Calu3 (cell line): ENCODE measurements at regions not wholly inside any gene's neighbourhood (a gene's known extent, or its start where the extent isn't known, plus 50 kb on each side); places are given as distances from the start of the nearest gene placed in this dataset.
A peak's percentile ranks its signal among the peaks of the same experiment; 100 is the strongest.
"Not testable (repeated sequence)": the region's sequence is repeated elsewhere in the genome, so short reads cannot be mapped to it uniquely, and the experiment has no call there.

Experiments used
- BruUV-seq: library from RNA; stranded (reverse); fragments of 400-500 nt; replicated peaks from 2 replicates; lab custom pipeline; 2021; lab: Mats Ljungman, UMichigan
- CTCF ChIA-PET: fragments of 300-600 bp; sonication (Branson Sonifier 250); formaldehyde crosslinking; loops from one replicate; lab custom pipeline; 2022; ENCODE audit warnings: antibody characterized with exemption; lab: Charles Lee
- DNase-seq: peaks from one replicate; pipeline ENCODE4 v3.0.0; 2022
- H3K27ac Mint-ChIP-seq: one replicate; pipeline ENCODE4 v1.8.0; 2022; ENCODE audit warnings: mixed read lengths; ENCODE audit not compliant: unreplicated experiment
- H3K27me3 Mint-ChIP-seq: one replicate; pipeline ENCODE4 v1.8.0; 2022; ENCODE audit warnings: mixed read lengths; ENCODE audit not compliant: unreplicated experiment
- H3K36me3 Mint-ChIP-seq: one replicate; pipeline ENCODE4 v1.8.0; 2022; ENCODE audit warnings: mild to moderate bottlenecking, moderate library complexity, mixed read lengths; ENCODE audit not compliant: insufficient read depth, unreplicated experiment
- H3K4me1 Mint-ChIP-seq: one replicate; pipeline ENCODE4 v1.8.0; 2022; ENCODE audit warnings: mild to moderate bottlenecking, low read depth, mixed read lengths; ENCODE audit not compliant: unreplicated experiment
- H3K4me3 Mint-ChIP-seq: one replicate; pipeline ENCODE4 v1.8.0; 2022; ENCODE audit warnings: mild to moderate bottlenecking, low read depth, moderate library complexity, mixed read lengths; ENCODE audit not compliant: unreplicated experiment
- H3K9me3 Mint-ChIP-seq: one replicate; pipeline ENCODE4 v1.8.0; 2022; ENCODE audit warnings: low read depth, mixed read lengths; ENCODE audit not compliant: unreplicated experiment
- intact Hi-C: fragments of 100-400 bp; cut with micrococcal nuclease; formaldehyde crosslinking; loops from one replicate; pipeline ENCODE4 v1.10.0; 2022; ENCODE audit not compliant: unreplicated experiment
- TF ChIP-seq, protein P1 (sequence below): fragments of 200-600 bp; IDR thresholded peaks from one replicate; pipeline ENCODE4 v1.8.0; 2022; ENCODE audit warnings: antibody characterized with exemption; ENCODE audit not compliant: unreplicated experiment

DNA sequence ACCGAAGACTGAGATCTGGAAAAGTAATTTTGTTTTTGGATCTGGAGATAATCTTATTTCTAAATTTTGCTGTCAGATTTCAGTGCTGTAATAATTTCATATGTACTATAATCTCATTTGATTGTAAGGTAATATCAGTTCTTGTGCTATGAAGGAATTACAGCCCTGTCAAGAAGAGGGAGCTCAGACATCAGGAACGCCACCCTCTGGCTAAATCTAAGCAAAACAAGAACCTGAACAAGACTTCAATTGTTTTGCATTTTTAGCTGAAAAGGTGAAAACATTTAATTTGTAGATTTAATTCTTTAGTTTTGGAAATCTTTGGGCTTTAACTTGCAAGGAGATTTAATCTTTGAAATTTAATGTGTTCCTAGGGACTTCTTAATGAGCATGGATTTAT lies 525.4 kb upstream of the HS3ST1 start:
- no peaks in the 10 kb centered on the region for H3K27me3 Mint-ChIP-seq

DNA sequence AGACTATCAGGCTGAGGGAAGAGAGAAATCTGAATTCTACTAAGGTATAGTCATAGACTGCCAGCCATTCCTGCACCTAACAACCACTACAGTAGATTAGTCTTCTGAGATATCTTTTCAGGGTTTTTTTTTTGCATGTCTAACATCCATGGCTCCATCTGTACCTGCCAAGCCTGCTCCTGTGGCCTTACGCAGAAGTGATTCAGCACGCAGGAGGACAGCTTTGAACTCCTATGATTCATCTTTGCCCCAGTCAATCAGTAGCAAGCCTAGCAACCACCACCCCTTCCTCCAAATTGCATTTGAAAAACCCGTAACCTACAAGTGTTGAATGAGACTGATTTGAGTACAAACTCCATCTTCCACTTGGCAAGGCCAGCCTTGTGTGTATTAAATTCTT lies 520.7 kb upstream of the HS3ST1 start:
- H3K27ac Mint-ChIP-seq: no peak overlapping the region

More for the DNA sequence above, 525.4 kb upstream of the HS3ST1 start:
- peak; percentile 22 for DNase-seq
- Mint-ChIP-seq H3K9me3 (no peaks in the 10 kb centered on the region), H3K4me3 (no peak overlapping the region), H3K4me1 (peaks cover 6% of the 10 kb centered on the region), H3K27ac (no peak overlapping the region), H3K36me3 (no peaks in the 10 kb centered on the region)
- CTCF ChIA-PET: interaction anchor here (0.9 kb wide), 1 partner anchor 148 kb away, joined by 5 read pairs; no protein-coding TSS in a partner anchor
- TF ChIP-seq, protein P1, sequence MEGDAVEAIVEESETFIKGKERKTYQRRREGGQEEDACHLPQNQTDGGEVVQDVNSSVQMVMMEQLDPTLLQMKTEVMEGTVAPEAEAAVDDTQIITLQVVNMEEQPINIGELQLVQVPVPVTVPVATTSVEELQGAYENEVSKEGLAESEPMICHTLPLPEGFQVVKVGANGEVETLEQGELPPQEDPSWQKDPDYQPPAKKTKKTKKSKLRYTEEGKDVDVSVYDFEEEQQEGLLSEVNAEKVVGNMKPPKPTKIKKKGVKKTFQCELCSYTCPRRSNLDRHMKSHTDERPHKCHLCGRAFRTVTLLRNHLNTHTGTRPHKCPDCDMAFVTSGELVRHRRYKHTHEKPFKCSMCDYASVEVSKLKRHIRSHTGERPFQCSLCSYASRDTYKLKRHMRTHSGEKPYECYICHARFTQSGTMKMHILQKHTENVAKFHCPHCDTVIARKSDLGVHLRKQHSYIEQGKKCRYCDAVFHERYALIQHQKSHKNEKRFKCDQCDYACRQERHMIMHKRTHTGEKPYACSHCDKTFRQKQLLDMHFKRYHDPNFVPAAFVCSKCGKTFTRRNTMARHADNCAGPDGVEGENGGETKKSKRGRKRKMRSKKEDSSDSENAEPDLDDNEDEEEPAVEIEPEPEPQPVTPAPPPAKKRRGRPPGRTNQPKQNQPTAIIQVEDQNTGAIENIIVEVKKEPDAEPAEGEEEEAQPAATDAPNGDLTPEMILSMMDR: peak; percentile 28
- intact Hi-C loops: loop anchor here (2.0 to 5.0 kb wide), 2 partner anchors 187 to 303 kb away; no protein-coding TSS in a partner anchor
- BruUV-seq: no TSS peak

DNA sequence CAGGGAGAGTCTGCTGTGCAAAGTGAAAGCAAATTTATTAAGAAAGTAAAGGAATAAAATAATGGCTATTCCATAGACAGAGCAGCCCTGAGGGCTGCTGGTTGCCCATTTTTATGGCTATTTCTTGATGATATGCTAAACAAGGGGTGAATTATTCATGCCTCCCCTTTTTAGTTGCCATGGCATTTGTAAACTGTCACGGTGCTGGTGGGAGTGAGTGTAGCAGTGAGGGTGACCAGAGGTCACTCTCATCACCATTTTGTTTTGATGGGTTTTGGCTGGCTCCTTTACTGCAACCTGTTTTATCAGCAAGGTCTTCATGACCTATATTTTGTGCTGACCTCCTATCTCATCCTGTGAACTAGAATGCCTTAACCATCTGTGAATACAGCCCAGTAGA lies 518.9 kb upstream of the HS3ST1 start:
- BruUV-seq, H3K4me1 Mint-ChIP-seq, intact Hi-C loops, DNase-seq, H3K36me3 Mint-ChIP-seq, H3K27ac Mint-ChIP-seq, H3K9me3 Mint-ChIP-seq, H3K4me3 Mint-ChIP-seq, H3K27me3 Mint-ChIP-seq: not testable (repeated sequence)
- CTCF ChIA-PET: interaction anchor here (0.8 kb wide), 1 partner anchor 1393 kb away, joined by 4 read pairs; no protein-coding TSS in a partner anchor

More for the DNA sequence above, 520.7 kb upstream of the HS3ST1 start:
- intact Hi-C loops: no loop called here
- TF ChIP-seq, protein P1: no peak
- peaks cover 6% of the 10 kb centered on the region for H3K4me1 Mint-ChIP-seq
- no peaks in the 10 kb centered on the region for H3K27me3 Mint-ChIP-seq
- no peak overlapping the region for H3K4me3 Mint-ChIP-seq
- DNase-seq: peak; percentile 3
- H3K36me3 Mint-ChIP-seq: no peaks in the 10 kb centered on the region
- CTCF ChIA-PET: interaction anchor here (0.6 kb wide), 1 partner anchor 103 kb away, joined by 5 read pairs; no protein-coding TSS in a partner anchor
- H3K9me3 Mint-ChIP-seq: no peaks in the 10 kb centered on the region
- BruUV-seq: no TSS peak

DNA sequence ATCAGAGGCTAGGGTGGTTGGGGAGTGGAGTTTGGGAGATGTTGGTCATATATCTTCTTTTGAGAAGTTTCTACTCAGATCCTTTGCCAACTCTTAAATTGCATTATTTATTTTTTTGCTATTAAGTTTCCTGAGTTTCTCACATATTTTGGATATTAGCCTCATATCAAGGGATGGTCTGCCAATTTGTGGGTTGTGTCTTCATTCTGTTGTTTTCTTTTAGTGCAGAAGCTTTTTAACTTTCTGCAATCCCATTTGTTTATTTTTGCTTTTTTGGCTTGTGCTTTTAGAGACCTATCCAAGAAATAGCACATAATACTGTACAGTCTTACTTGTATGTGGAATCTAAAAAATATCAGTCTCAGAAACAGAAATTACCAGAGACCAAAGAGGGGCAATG lies 509.2 kb upstream of the HS3ST1 start:
- TF ChIP-seq, protein P1: no peak
- H3K27ac Mint-ChIP-seq: no peak overlapping the region
- intact Hi-C loops: no loop called here
- CTCF ChIA-PET: no interaction called here
- no peaks in the 10 kb centered on the region for H3K27me3 Mint-ChIP-seq
- no peak overlapping the region for H3K4me3 Mint-ChIP-seq
- BruUV-seq: no TSS peak
- no peaks in the 10 kb centered on the region for H3K4me1 Mint-ChIP-seq
- peaks cover 5% of the 10 kb centered on the region for H3K9me3 Mint-ChIP-seq
- no peak for DNase-seq
- H3K36me3 Mint-ChIP-seq: no peaks in the 10 kb centered on the region

DNA sequence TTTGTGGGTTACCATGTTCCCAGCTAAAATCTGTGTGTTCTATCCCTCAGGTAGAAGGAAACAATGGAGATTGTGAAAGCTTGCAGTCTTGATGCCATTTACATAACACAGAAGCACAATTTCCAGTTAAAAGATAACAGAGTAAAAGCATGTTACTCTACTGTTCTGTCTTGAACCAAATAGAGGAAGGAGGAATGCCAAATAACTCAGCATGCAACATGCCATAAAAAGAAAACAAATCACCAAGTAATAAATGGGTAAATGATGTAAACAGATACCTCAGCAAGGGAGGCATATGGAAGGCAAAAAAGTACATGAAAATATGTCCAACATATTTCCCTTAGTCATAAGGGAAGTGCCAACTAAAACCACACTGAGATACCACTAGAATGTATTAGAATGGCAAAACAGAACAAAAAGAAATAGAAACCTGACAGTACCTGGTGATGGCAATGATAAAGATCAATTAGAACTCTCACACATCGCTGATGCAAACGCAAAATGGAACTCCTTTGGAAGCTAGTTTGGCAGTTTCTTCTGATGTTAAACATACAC lies 502.6 kb upstream of the HS3ST1 start:
- no peak for DNase-seq

More for the DNA sequence above, 502.6 kb upstream of the HS3ST1 start:
- BruUV-seq: no TSS peak
- Mint-ChIP-seq H3K9me3 (no peaks in the 10 kb centered on the region), H3K4me3 (no peak overlapping the region), H3K27ac (no peak overlapping the region), H3K36me3 (no peaks in the 10 kb centered on the region), H3K27me3 (peaks cover 11% of the 10 kb centered on the region), H3K4me1 (no peaks in the 10 kb centered on the region)
- TF ChIP-seq, protein P1: no peak
- CTCF ChIA-PET: no interaction called here
- intact Hi-C loops: no loop called here
